Vagina (tissue), 2 donors: ENCODE measurements at regions not wholly inside any gene's neighbourhood (a gene's known extent, or its start where the extent isn't known, plus 50 kb on each side); places are given as distances from the start of the nearest gene placed in this dataset.

ENCODE experiments used
- DNase-seq, 2 donors: peaks; one replicate each; pipeline ENCODE4 v3.0.0-alpha.2; 2017; ENCODE audit errors: extremely low spot score in 2 of 2
- H3K27ac ChIP-seq: fragments of 200-600 bp; sonication (generic); one replicate; pipeline ENCODE4 v1.5.1; 2019
- H3K27me3 ChIP-seq: fragments of 200-600 bp; sonication (generic); one replicate; pipeline ENCODE4 v1.5.1; 2019
- H3K36me3 ChIP-seq, 2 donors: fragments of 200-600 bp; sonication (generic); one replicate each; pipeline ENCODE4 v1.5.1; 2017 to 2019
- H3K4me1 ChIP-seq: fragments of 200-600 bp; sonication (generic); one replicate; pipeline ENCODE4 v1.5.1; 2019
- H3K4me3 ChIP-seq, 2 donors: fragments of 200-600 bp; sonication (generic); 1 replicate in 1 of 2; 2 replicates in 1 of 2; pipeline ENCODE4 v1.5.1; 2016 to 2019
- H3K9me3 ChIP-seq: fragments of 200-600 bp; sonication (generic); one replicate; pipeline ENCODE4 v1.5.1; 2019
- POLR2A ChIP-seq, 2 donors: fragments of 450-650 bp; IDR thresholded peaks; one replicate each; pipeline ENCODE4 v1.6.1; 2017; ENCODE audit warnings: antibody characterized with exemption in 2 of 2, mild to moderate bottlenecking in 2 of 2, moderate library complexity in 2 of 2
- POLR2AphosphoS5 ChIP-seq, 2 donors: sonication (generic); formaldehyde crosslinking; IDR thresholded peaks; one replicate each; pipeline ENCODE4 v1.9.0; 2017; ENCODE audit warnings: antibody characterized with exemption in 2 of 2, mild to moderate bottlenecking in 2 of 2, low read depth in 1 of 2; ENCODE audit not compliant: insufficient read depth in 1 of 2
- intact Hi-C: fragments of 100-400 bp; cut with DNase I; formaldehyde crosslinking; loops from one replicate; pipeline ENCODE4 v1.15.1; 2023
- TF ChIP-seq, protein P1 (sequence below), 3 experiments: fragments of 450-650 bp in 2 of 3; fragments of 200-600 bp in 1 of 3; sonication (generic) in 1 of 3; IDR thresholded peaks; one replicate each; pipeline ENCODE4 v1.5.1; 2017 to 2019; ENCODE audit warnings: antibody characterized with exemption in 3 of 3, mild to moderate bottlenecking in 2 of 3, moderate library complexity in 2 of 3

DNA sequence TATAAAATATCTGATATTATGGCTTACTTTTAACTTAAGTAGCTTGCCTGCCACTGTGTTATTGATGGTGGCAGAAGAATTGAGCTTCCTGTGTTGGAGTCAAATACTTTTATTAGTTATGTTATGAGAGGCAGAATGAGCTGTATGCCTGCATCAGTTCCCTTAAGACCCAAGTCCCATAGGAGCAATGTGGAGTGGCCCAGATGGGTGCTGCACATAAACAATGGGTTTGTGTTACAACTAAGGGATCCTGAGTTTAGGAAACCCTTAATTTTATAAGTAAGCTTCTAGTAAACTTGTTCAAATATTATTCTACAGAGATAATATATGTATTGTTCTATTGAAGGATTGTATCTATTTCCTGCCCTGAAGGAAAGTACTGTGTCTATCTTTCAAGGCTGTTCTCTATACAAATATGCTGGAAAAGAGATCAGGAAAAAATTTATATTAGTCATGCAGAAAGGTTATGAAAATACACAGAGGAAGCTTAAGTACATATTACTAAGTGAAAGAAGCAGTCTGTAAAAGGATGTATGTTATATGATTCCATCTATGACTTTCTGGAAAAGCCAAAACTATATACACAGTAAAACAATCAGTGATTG lies 2018.0 kb upstream of the PCDH20 start:
- Histone ChIP-seq H3K4me3 (no peak overlapping the region), H3K36me3 (no peaks in the 10 kb centered on the region), H3K27ac (no peak overlapping the region), H3K4me1 (no peaks in the 10 kb centered on the region), H3K9me3 (no peaks in the 10 kb centered on the region), H3K27me3 (no peaks in the 10 kb centered on the region)
- DNase-seq: no peak
- intact Hi-C loops: no loop called here
- TF ChIP-seq, protein P1, sequence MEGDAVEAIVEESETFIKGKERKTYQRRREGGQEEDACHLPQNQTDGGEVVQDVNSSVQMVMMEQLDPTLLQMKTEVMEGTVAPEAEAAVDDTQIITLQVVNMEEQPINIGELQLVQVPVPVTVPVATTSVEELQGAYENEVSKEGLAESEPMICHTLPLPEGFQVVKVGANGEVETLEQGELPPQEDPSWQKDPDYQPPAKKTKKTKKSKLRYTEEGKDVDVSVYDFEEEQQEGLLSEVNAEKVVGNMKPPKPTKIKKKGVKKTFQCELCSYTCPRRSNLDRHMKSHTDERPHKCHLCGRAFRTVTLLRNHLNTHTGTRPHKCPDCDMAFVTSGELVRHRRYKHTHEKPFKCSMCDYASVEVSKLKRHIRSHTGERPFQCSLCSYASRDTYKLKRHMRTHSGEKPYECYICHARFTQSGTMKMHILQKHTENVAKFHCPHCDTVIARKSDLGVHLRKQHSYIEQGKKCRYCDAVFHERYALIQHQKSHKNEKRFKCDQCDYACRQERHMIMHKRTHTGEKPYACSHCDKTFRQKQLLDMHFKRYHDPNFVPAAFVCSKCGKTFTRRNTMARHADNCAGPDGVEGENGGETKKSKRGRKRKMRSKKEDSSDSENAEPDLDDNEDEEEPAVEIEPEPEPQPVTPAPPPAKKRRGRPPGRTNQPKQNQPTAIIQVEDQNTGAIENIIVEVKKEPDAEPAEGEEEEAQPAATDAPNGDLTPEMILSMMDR (IDR thresholded peaks at IDR 0.05): no peak
- TF ChIP-seq POLR2AphosphoS5 (IDR thresholded peaks at IDR 0.05; ENCODE audit: insufficient read depth in 1 of 2, low read depth in 1 of 2) (no peak), POLR2A (IDR thresholded peaks at IDR 0.05) (no peak)

DNA sequence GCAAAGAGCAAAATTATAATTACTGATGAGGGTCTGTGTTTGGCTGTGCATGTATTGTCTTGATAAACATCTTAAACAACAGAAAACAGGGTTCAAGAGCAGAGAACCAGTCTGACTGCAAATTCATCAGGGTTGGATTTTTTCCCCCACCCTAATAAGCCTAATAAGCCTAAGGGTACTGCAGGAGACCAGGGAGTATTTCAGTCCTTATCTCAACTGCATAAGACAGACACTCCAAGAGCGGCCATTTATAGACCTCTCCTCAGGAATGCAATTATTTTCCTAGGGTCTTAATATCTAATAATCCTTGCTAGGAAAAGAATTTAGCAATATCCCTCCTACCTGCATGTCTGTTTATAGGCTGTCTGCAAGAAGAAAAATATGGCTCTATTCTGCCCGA lies 2011.5 kb upstream of the PCDH20 start:
- H3K27me3 ChIP-seq: no peaks in the 10 kb centered on the region
- DNase-seq: no peak
- H3K9me3 ChIP-seq: no peaks in the 10 kb centered on the region
- H3K36me3 ChIP-seq: no peaks in the 10 kb centered on the region
- H3K4me1 ChIP-seq: no peaks in the 10 kb centered on the region
- TF ChIP-seq, protein P1 (IDR thresholded peaks at IDR 0.05): no peak
- TF ChIP-seq POLR2AphosphoS5 (IDR thresholded peaks at IDR 0.05; ENCODE audit: insufficient read depth in 1 of 2, low read depth in 1 of 2): no peak
- no peak for TF ChIP-seq POLR2A (IDR thresholded peaks at IDR 0.05)
- intact Hi-C loops: no loop called here
- no peak overlapping the region for H3K4me3 ChIP-seq
- no peak overlapping the region for H3K27ac ChIP-seq

DNA sequence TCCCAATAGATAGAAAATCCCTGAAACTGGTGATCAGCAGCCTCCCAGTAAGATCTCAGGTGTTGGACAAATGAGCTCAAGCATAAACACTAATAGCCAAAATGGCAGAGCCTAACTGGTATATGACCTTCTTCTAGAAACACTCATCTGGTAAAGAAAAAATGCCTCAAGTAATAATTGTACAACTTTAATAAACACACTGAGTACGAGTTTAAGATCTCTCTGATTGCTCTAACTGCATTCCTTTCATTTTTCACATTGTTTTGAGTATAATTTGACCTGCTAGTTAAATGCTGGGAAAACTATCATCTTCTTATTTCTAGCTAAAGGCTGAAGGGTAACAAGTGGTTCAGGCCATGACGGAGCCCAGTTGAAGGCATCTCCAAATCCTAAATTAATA lies 2009.5 kb upstream of the PCDH20 start:
- Histone ChIP-seq H3K9me3 (no peaks in the 10 kb centered on the region), H3K4me1 (no peaks in the 10 kb centered on the region), H3K4me3 (no peak overlapping the region), H3K27me3 (no peaks in the 10 kb centered on the region), H3K27ac (no peak overlapping the region), H3K36me3 (no peaks in the 10 kb centered on the region)
- intact Hi-C loops: no loop called here
- no peak for TF ChIP-seq POLR2AphosphoS5 (IDR thresholded peaks at IDR 0.05; ENCODE audit: insufficient read depth in 1 of 2, low read depth in 1 of 2)
- TF ChIP-seq, protein P1 (IDR thresholded peaks at IDR 0.05): no peak
- TF ChIP-seq POLR2A (IDR thresholded peaks at IDR 0.05): no peak
- DNase-seq: no peak

DNA sequence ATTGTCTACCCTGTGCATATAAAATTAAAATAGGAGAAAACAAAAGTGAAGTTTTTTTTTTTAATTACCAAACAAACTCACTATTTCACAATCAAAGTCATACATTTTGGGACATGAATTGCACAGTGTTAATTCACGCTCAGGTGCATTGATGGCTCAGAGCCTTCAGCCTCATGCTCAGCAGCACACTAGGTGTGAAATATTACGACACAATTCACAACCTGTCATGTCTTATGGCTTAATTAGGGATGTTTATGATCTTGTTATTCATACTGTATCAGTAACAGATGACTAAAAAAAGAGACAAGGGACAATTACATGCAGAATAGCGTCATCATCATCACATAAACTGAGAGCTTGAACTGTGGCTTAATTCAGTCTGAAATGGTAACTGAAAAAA lies 2005.5 kb upstream of the PCDH20 start:
- no peaks in the 10 kb centered on the region for H3K27me3 ChIP-seq
- TF ChIP-seq POLR2AphosphoS5 (IDR thresholded peaks at IDR 0.05; ENCODE audit: insufficient read depth in 1 of 2, low read depth in 1 of 2) (no peak), POLR2A (IDR thresholded peaks at IDR 0.05) (no peak)
- TF ChIP-seq, protein P1 (IDR thresholded peaks at IDR 0.05): no peak
- H3K36me3 ChIP-seq: no peaks in the 10 kb centered on the region
- DNase-seq: no peak
- H3K27ac ChIP-seq: no peak overlapping the region
- H3K4me3 ChIP-seq: no peak overlapping the region
- intact Hi-C loops: no loop called here
- no peaks in the 10 kb centered on the region for H3K4me1 ChIP-seq
- no peaks in the 10 kb centered on the region for H3K9me3 ChIP-seq

DNA sequence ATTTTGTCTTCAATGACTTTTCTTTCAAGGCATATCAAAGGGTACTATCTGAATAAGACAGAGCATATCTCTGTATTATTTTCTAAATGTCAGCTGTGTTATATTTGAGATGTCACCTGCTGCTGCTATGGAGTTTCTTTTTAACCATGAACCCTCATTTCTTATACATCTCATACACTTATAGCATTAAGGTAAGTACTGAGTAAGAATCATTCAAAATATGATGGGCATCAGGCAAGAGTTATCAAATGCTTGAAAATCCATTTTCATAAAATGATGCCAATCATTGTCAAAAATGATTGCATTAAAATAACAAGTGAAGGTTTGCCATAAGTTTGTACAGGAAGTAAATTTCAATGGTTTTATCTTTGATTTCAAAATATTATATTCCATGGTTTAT lies 2005.0 kb upstream of the PCDH20 start:
- TF ChIP-seq, protein P1 (IDR thresholded peaks at IDR 0.05): no peak
- no peak for TF ChIP-seq POLR2A (IDR thresholded peaks at IDR 0.05)
- no peak for TF ChIP-seq POLR2AphosphoS5 (IDR thresholded peaks at IDR 0.05; ENCODE audit: insufficient read depth in 1 of 2, low read depth in 1 of 2)
- Histone ChIP-seq H3K4me3 (no peak overlapping the region), H3K4me1 (no peaks in the 10 kb centered on the region), H3K9me3 (no peaks in the 10 kb centered on the region), H3K27me3 (no peaks in the 10 kb centered on the region), H3K36me3 (no peaks in the 10 kb centered on the region), H3K27ac (no peak overlapping the region)
- DNase-seq: no peak
- intact Hi-C loops: no loop called here
